ENCODE measurements at regions not wholly inside any gene's neighbourhood (a gene's known extent, or its start where the extent isn't known, plus 50 kb on each side); places are given as distances from the start of the nearest gene placed in this dataset.

- H3K9me2 ChIP-seq (replicated peaks; ENCODE audit: insufficient read depth, low read length), result no peaks in the 10 kb centered on the region
- no peaks in the 10 kb centered on the region for H3K79me2 ChIP-seq (ENCODE audit: insufficient read depth, low read length)
- no peaks in the 10 kb centered on the region for H3K36me3 ChIP-seq (ENCODE audit: low read length)
- no peaks in the 10 kb centered on the region for H3K27me3 ChIP-seq (ENCODE audit: low read length)
- H3K4me2 ChIP-seq (ENCODE audit: low read depth, low read length, poor library complexity, severe bottlenecking), result no peak overlapping the region
- no peak overlapping the region for H3K27ac ChIP-seq (ENCODE audit: low read depth, low read length)
- no peak overlapping the region for H3K4me3 ChIP-seq (ENCODE audit: insufficient read depth, low read length, poor library complexity, severe bottlenecking)
- TF ChIP-seq EZH2phosphoT487 (conservative IDR thresholded peaks at IDR 0.05; ENCODE audit: low read length) (no peak), CTCF (IDR thresholded peaks at IDR 0.05; ENCODE audit: insufficient read depth, low read length, poor library complexity, severe bottlenecking) (no peak)
- H3K9me3 ChIP-seq (ENCODE audit: insufficient read depth, low read length), result no peaks in the 10 kb centered on the region
- H3F3A ChIP-seq (ENCODE audit: insufficient read depth), result no peaks in the 10 kb centered on the region
- H3K9ac ChIP-seq (ENCODE audit: low read length), result no peak overlapping the region
- H4K20me1 ChIP-seq (ENCODE audit: low read depth, low read length), result no peaks in the 10 kb centered on the region
- no peak overlapping the region for H2AFZ ChIP-seq (ENCODE audit: low read depth, low read length, severe bottlenecking)
These were observed 408.5 kb downstream of the MFSD1 start for GRCh38 chr3:159210336-159210735.

GRCh38 chr3:159216311-159216710, 414.5 kb downstream of the MFSD1 start:
- no peak overlapping the region for H3K9ac ChIP-seq (ENCODE audit: low read length)
- no peaks in the 10 kb centered on the region for H3K27me3 ChIP-seq (ENCODE audit: low read length)
- H3K79me2 ChIP-seq (ENCODE audit: insufficient read depth, low read length), result no peaks in the 10 kb centered on the region
- no peaks in the 10 kb centered on the region for H4K20me1 ChIP-seq (ENCODE audit: low read depth, low read length)
- H3K36me3 ChIP-seq (ENCODE audit: low read length), result no peaks in the 10 kb centered on the region
- no peak overlapping the region for H3K4me3 ChIP-seq (ENCODE audit: insufficient read depth, low read length, poor library complexity, severe bottlenecking)
- H2AFZ ChIP-seq (ENCODE audit: low read depth, low read length, severe bottlenecking), result no peak overlapping the region
- H3K27ac ChIP-seq (ENCODE audit: low read depth, low read length), result no peak overlapping the region
- H3K9me2 ChIP-seq (replicated peaks; ENCODE audit: insufficient read depth, low read length), result no peaks in the 10 kb centered on the region
- no peak overlapping the region for H3K4me2 ChIP-seq (ENCODE audit: low read depth, low read length, poor library complexity, severe bottlenecking)
- H3F3A ChIP-seq (ENCODE audit: insufficient read depth), result no peaks in the 10 kb centered on the region
- TF ChIP-seq CTCF (IDR thresholded peaks at IDR 0.05; ENCODE audit: insufficient read depth, low read length, poor library complexity, severe bottlenecking), result no peak
- TF ChIP-seq EZH2phosphoT487 (conservative IDR thresholded peaks at IDR 0.05; ENCODE audit: low read length), result no peak
- H3K9me3 ChIP-seq (ENCODE audit: insufficient read depth, low read length), result no peaks in the 10 kb centered on the region

GRCh38 chr3:159219231-159219630, 417.4 kb downstream of the MFSD1 start:
- Histone ChIP-seq H3K36me3 (ENCODE audit: low read length) (no peaks in the 10 kb centered on the region), H3K27ac (ENCODE audit: low read depth, low read length) (no peak overlapping the region), H4K20me1 (ENCODE audit: low read depth, low read length) (no peaks in the 10 kb centered on the region), H3K9me3 (ENCODE audit: insufficient read depth, low read length) (no peaks in the 10 kb centered on the region), H3K27me3 (ENCODE audit: low read length) (no peaks in the 10 kb centered on the region), H3F3A (ENCODE audit: insufficient read depth) (no peaks in the 10 kb centered on the region), H2AFZ (ENCODE audit: low read depth, low read length, severe bottlenecking) (no peak overlapping the region), H3K4me2 (ENCODE audit: low read depth, low read length, poor library complexity, severe bottlenecking) (no peak overlapping the region), H3K79me2 (ENCODE audit: insufficient read depth, low read length) (no peaks in the 10 kb centered on the region), H3K9me2 (replicated peaks; ENCODE audit: insufficient read depth, low read length) (no peaks in the 10 kb centered on the region), H3K9ac (ENCODE audit: low read length) (no peak overlapping the region), H3K4me3 (ENCODE audit: insufficient read depth, low read length, poor library complexity, severe bottlenecking) (no peak overlapping the region)
- TF ChIP-seq CTCF (IDR thresholded peaks at IDR 0.05; ENCODE audit: insufficient read depth, low read length, poor library complexity, severe bottlenecking) (no peak), EZH2phosphoT487 (conservative IDR thresholded peaks at IDR 0.05; ENCODE audit: low read length) (no peak)

All from SU-DHL-6 (cell line).